Omental fat pad (tissue), 3 donors: ENCODE measurements at regions not wholly inside any gene's neighbourhood (a gene's known extent, or its start where the extent isn't known, plus 50 kb on each side); places are given as distances from the start of the nearest gene placed in this dataset.

Experiments
- ATAC-seq: fragments of 150-250 bp; one replicate; pipeline ENCODE4 v1.9.1; 2016; ENCODE audit warnings: mild to moderate bottlenecking, moderate library complexity; ENCODE audit not compliant: low FRiP score
- DNase-seq: peaks from one replicate; pipeline ENCODE4 v3.0.0-alpha.2; 2019; ENCODE audit warnings: low spot score
- TF ChIP-seq, protein P1 (sequence below), 3 donors: fragments of 450-650 bp; IDR thresholded peaks; one replicate each; pipeline ENCODE4 v1.5.1; 2016 to 2017; ENCODE audit warnings: antibody characterized with exemption in 3 of 3, mild to moderate bottlenecking in 3 of 3, moderate library complexity in 2 of 3

DNA sequence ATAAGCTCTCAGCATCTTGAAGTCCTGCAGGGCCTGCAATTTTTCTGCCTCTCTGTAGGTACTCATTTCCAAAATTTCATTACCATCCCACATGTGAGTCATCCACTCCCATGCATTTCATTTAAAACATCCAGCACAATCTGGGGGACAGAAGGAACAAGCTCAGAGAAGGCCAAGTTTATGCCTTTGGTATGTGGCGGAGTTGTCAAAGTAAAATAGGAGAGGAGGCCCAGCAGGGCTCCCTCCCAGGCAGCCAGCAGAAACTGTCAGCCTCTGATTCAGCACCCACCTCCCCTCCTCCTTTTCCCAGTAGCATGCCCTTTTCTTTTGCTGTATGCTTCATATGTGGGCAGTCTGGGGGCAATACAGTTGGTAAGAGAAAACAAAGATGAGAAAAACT, 126.4 kb upstream of the ZNF366 start:
- DNase-seq (no peak), ATAC-seq (peak; percentile 82)
- TF ChIP-seq, protein P1, sequence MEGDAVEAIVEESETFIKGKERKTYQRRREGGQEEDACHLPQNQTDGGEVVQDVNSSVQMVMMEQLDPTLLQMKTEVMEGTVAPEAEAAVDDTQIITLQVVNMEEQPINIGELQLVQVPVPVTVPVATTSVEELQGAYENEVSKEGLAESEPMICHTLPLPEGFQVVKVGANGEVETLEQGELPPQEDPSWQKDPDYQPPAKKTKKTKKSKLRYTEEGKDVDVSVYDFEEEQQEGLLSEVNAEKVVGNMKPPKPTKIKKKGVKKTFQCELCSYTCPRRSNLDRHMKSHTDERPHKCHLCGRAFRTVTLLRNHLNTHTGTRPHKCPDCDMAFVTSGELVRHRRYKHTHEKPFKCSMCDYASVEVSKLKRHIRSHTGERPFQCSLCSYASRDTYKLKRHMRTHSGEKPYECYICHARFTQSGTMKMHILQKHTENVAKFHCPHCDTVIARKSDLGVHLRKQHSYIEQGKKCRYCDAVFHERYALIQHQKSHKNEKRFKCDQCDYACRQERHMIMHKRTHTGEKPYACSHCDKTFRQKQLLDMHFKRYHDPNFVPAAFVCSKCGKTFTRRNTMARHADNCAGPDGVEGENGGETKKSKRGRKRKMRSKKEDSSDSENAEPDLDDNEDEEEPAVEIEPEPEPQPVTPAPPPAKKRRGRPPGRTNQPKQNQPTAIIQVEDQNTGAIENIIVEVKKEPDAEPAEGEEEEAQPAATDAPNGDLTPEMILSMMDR (IDR thresholded peaks at IDR 0.05), result no peak

DNA sequence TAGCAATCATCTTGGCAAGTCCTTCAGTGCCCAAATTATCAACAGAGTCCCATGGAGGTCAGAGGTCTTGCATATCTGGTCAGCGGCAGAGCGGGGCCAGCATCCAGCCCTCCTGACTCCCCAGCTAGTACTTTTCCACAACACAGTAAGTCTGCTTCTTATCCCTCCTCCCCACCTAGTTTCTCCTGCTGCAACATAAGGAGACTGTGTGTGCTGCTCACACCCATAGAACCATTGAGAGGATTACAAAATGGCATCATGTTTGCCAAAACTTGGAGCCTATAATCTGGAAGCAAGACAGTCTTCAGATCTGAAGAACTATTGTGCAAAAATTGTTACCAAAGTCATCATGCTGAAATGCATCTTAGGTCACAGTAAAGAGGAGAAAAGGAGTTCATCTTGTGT, 125.8 kb upstream of the ZNF366 start:
- ATAC-seq (peak; percentile 61), DNase-seq (no peak)
- TF ChIP-seq, protein P1 (IDR thresholded peaks at IDR 0.05), result no peak

DNA sequence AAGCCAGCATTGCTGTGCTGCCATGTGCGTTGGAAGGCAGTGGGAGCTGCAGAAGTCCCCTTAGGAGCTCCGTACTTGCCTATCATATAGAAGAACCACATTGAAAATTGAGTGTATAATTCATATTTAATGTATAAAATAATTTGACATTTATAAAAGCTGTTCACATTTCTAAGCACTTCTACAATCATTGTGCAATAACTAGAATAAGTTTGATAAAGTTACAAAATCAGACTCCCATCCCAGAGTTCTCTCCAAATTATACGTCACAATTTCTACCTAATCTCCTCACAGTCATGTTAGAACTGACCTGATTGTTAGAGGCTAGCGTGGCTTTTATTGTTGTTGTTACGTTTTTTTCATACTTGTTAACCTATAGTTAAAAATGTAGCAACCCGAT, 123.5 kb upstream of the ZNF366 start:
- DNase-seq (no peak), ATAC-seq (no peak)
- TF ChIP-seq, protein P1 (IDR thresholded peaks at IDR 0.05), result no peak

DNA sequence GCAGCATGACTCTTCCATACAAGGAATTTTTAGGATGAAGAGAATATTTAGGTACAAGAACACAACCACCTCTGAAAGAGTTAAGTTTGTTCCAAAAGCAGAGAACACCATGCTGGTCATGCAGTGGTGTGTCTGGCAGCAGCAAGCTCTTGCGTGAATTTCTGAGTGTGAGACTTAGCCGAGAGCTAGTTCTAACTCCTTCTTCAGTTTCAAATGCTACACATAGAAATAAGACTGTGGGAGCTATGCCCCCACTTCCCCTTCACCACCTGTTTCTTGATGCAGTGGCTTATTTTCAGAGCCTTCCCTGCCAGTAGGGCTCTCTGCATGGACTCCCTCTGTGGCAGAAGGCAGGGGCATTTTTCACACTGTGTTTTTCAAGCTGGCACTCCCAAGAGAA, 122.9 kb upstream of the ZNF366 start:
- TF ChIP-seq, protein P1 (IDR thresholded peaks at IDR 0.05), result no peak
- DNase-seq (no peak), ATAC-seq (no peak)

DNA sequence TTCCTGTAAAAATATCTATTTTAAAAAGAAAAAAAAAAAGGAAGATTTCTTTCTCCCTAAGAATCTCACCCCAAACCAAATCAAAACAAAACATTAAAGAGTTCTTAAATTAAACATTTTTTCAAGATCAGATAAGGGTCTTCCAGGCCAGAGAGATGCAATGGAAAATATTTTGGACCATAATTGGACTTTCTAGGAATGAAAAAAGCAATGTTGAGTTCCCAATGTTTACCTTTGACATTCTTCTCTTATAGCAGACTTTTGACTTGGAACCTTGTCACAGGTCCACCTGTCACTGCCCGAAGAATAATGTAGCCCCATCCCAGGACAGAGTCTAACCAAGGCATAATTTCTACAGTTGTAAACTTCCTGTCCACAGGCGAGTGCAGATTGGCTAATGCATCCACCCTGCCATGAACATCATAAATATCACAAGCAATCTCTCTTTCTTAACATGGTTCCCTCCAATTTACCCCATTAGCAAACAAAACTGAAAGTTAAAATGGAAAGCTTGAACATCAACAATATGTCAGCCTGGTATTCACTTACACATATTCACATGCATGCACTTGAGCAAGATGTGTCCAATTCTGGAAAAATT, 121.7 kb upstream of the ZNF366 start:
- no peak for ATAC-seq
- no peak for DNase-seq
- TF ChIP-seq, protein P1 (IDR thresholded peaks at IDR 0.05), result no peak

DNA sequence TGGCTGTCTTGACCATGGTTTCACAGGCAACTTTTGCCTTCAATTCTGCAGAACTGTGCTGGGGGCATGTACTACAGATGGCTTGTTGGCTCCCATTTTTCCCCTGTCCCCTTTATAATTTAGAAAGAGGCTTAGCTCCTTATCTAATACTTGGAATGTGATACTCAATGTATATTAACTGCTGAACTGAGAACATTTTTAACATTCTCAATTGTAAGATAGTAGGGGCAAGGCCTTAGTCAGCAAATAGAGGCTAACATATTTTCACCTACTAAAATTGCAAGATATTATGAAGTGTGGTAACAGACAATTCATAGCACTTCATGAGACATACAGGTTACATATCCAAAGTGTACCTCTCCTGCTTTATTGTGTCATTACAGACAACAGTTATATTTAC, 118.1 kb upstream of the ZNF366 start:
- ATAC-seq, result no peak
- DNase-seq, result no peak
- TF ChIP-seq, protein P1 (IDR thresholded peaks at IDR 0.05), result no peak

DNA sequence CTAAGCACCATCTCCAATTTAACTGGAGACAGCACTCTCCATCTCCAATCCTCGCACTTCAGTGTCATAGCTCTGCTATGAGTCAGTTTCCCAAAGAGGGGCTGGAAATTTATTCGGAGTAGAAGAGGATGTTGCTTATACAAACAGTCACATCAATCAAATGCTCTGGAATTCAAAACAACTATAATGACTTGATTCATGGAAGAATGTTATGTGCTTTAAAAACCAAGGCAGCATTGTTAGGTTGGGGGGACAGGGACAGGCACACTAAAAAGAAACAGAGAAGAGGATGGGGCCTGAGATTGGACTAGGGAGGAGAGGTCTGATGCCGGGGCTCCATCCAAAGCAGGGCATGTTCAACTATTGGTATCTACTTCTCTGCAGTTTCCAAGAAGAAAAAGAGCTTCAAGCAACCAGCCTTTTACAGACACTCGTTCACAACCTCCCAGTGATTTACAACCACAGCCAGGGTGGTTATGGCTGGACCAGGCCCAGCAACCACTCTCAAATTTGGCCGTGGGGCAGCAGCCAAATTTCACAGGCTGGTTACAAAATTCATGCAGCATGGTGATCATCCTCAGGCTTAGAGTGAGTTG, 117.5 kb upstream of the ZNF366 start:
- TF ChIP-seq, protein P1 (IDR thresholded peaks at IDR 0.05), result no peak
- ATAC-seq (peak; percentile 88), DNase-seq (no peak)
